ENCODE measurements at regions not wholly inside any gene's neighbourhood (a gene's known extent, or its start where the extent isn't known, plus 50 kb on each side); places are given as distances from the start of the nearest gene placed in this dataset.
"Not testable (repeated sequence)": the region's sequence is repeated elsewhere in the genome, so short reads cannot be mapped to it uniquely, and the experiment has no call there.

DNA sequence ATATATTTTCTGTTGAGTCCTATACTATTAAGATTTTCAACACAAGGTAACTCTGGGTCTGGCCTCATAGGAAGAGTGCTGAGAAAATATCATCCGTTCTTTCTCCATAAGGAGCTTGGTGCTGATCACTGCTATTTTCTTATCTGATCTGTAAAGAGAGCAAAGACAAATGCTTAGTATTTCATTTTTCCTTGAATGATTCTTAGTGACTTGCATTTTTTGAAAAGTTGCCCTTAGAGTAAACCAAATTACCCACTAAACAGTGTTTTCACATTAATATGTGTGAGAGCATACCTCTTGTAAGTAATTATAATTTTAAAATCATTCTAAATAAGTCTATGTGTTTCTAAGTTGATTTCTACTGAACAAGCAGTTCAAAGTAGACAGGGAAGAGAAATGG is 121.3 kb upstream of the CTSV start:
- Histone ChIP-seq H3K36me3 (no peaks in the 10 kb centered on the region), H3K9me3 (no peaks in the 10 kb centered on the region), H3K27me3 (no peaks in the 10 kb centered on the region), H3K4me3 (no peak overlapping the region), H3K27ac (no peak overlapping the region), H3K4me1 (ENCODE audit: insufficient read depth) (no peaks in the 10 kb centered on the region)
- WGBS, 3 donors = 68 to 84% (median 84%) methylated on average over 1 of the region's 1 CpG
- TF ChIP-seq, protein P1, sequence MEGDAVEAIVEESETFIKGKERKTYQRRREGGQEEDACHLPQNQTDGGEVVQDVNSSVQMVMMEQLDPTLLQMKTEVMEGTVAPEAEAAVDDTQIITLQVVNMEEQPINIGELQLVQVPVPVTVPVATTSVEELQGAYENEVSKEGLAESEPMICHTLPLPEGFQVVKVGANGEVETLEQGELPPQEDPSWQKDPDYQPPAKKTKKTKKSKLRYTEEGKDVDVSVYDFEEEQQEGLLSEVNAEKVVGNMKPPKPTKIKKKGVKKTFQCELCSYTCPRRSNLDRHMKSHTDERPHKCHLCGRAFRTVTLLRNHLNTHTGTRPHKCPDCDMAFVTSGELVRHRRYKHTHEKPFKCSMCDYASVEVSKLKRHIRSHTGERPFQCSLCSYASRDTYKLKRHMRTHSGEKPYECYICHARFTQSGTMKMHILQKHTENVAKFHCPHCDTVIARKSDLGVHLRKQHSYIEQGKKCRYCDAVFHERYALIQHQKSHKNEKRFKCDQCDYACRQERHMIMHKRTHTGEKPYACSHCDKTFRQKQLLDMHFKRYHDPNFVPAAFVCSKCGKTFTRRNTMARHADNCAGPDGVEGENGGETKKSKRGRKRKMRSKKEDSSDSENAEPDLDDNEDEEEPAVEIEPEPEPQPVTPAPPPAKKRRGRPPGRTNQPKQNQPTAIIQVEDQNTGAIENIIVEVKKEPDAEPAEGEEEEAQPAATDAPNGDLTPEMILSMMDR (IDR thresholded peaks at IDR 0.05) = no peak
- TF ChIP-seq EP300 (IDR thresholded peaks at IDR 0.05) = no peak
- no peak for TF ChIP-seq POLR2A (IDR thresholded peaks at IDR 0.05)
- intact Hi-C loops (cut with DNase I) = no loop called here
- no peak for DNase-seq

DNA sequence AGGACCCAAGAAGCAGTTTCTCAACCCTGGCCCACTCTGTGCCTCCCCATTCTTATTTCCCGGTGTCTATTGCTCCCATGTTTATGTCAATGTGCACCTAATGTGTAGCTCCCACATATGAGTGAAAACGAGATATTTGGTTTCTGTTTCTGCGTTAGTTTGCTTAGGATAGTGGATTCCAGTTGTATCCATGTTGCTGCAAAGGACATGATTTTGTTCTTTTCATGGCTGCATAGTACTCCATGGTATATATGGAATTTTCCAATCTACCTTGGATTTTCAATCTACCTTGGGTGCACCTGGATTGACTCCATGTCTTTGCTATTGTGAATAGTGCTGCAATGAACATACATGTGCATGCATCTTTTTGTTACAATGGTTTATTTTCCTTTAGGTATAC is 119.8 kb upstream of the CTSV start:
- 93 to 99% (median 93%) methylated on average over 3 of the region's 3 CpGs for WGBS, 3 donors

DNA sequence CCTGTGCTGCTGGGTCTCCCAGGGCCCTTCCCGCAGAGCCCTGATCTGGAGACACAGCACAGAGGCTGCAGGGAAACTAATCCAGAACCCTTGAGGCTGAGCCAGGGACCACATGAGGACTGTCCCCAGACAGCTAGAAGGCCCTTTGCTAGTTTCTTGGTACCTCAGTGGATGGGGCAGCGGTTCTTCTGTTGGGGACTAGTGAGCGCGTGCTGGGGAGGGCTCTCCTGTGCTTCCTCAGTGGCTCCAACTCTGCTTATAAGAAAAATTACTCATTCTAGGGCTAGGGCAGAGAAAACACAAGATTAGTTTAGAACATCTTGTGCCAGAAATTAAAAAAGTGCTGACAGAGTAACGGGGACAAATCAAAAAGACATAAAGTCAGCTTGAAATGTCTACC is 116.5 kb upstream of the CTSV start:
- WGBS, 3 donors = 89 to 97% (median 90%) methylated on average over 5 of the region's 5 CpGs
- H3K36me3 ChIP-seq; H3K4me1 ChIP-seq (ENCODE audit: insufficient read depth); H3K27me3 ChIP-seq; H3K9me3 ChIP-seq; DNase-seq; H3K4me3 ChIP-seq; intact Hi-C loops (cut with DNase I); H3K27ac ChIP-seq: not testable (repeated sequence)

More for the DNA sequence above, 119.8 kb upstream of the CTSV start:
- H3K4me3 ChIP-seq; H3K9me3 ChIP-seq; H3K27me3 ChIP-seq; DNase-seq; intact Hi-C loops (cut with DNase I); H3K4me1 ChIP-seq (ENCODE audit: insufficient read depth); H3K36me3 ChIP-seq; H3K27ac ChIP-seq: not testable (repeated sequence)

DNA sequence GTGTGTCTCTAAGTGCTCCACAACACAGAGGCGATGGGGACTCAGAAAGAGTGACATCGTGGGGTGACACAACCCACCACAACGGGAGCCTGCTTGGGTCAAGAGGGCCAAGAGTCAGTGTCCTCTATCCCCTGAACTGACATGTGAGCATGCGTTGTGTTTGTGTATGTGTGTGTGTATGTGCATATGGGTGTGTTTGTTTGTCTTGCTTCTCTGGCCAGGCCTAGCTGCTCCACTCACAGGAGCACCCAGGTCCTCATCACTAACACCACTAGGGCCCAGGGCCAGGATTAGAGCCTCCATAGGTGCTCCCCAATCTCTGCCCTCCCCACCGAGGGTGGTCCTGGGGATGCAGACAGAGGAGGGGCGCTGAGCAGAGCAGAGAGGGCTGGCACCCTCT is 115.0 kb upstream of the CTSV start:
- Histone ChIP-seq H3K27ac (no peak overlapping the region), H3K4me1 (ENCODE audit: insufficient read depth) (no peaks in the 10 kb centered on the region), H3K9me3 (no peaks in the 10 kb centered on the region), H3K36me3 (no peaks in the 10 kb centered on the region), H3K27me3 (no peaks in the 10 kb centered on the region), H3K4me3 (no peak overlapping the region)
- 94 to 96% (median 95%) methylated on average over 6 of the region's 6 CpGs for WGBS, 3 donors
- TF ChIP-seq, protein P1 (IDR thresholded peaks at IDR 0.05) = no peak
- TF ChIP-seq POLR2A (IDR thresholded peaks at IDR 0.05) (no peak), EP300 (IDR thresholded peaks at IDR 0.05) (no peak)
- intact Hi-C loops (cut with DNase I) = no loop called here
- DNase-seq = no peak

DNA sequence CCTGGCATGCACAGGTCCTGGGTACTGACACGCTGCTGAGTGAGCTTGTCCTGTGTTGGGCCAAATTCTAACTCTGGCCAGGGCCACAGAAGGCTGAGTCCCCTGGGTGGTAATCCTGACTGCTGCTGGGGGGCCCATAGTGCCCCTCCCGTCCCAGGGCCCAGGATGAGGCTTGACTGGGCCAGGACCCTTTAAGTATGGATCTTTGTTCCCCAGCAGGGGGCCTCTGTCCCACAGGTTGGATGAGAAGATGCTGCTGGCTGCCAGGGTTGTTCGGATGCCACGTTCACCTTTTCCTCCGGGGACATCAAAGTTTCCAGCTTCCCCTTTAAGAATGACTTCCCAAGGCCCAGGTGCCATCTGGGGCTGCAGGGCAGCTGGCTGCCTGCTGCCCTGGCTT is 114.2 kb upstream of the CTSV start:
- H3K9me3 ChIP-seq; intact Hi-C loops (cut with DNase I); DNase-seq; H3K27me3 ChIP-seq; H3K4me3 ChIP-seq; H3K36me3 ChIP-seq; H3K4me1 ChIP-seq (ENCODE audit: insufficient read depth); H3K27ac ChIP-seq: not testable (repeated sequence)
- 84 to 90% (median 87%) methylated on average over 5 of the region's 5 CpGs for WGBS, 3 donors

DNA sequence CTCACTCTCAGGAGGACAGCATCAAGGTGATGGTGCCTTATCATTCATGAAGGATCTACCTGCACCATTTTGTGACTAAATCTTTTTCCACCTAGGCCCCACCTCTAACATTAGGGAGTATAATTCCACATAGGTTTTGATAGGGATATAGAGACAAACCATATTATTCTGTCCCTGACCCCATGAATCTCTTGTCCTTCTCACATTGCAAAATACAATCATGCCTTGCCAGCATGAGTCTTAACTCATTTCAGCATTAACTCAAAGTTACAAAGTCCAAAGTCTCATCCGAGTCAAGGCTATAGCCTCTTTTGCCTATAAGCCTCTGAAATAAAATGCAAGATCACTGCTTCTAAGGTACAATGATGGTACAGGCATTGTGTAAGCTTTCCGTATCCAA is 111.5 kb upstream of the CTSV start:
- WGBS, 3 donors = 87 to 95% (median 90%) methylated on average over 2 of the region's 2 CpGs
- H3K27ac ChIP-seq; H3K4me3 ChIP-seq; H3K4me1 ChIP-seq (ENCODE audit: insufficient read depth); DNase-seq; H3K36me3 ChIP-seq; H3K9me3 ChIP-seq; intact Hi-C loops (cut with DNase I); H3K27me3 ChIP-seq: not testable (repeated sequence)

DNA sequence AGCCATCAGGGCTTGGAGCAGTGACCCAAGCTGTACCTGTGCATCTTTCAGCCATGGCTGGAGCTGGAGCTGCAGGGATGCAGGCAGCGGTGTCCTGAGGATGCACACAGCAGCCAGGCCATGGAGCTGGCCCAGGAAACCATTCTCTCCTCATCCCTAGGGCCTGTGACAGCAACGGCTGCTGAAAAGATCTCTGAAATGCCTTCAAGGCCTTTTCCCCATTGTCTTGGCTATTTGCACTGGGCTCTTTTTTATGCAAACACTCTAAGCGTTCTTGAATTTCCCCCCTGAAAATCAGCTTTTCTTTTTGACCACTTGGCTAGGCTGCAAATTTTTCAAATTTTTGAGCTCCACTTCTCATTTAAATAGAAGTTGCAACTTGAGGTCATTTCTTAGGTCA is 109.5 kb upstream of the CTSV start:
- H3K4me1 ChIP-seq (ENCODE audit: insufficient read depth); H3K9me3 ChIP-seq; H3K4me3 ChIP-seq; H3K27me3 ChIP-seq; DNase-seq; H3K36me3 ChIP-seq; H3K27ac ChIP-seq; intact Hi-C loops (cut with DNase I): not testable (repeated sequence)
- 67 to 77% (median 74%) methylated on average over 3 of the region's 3 CpGs for WGBS, 3 donors

DNA sequence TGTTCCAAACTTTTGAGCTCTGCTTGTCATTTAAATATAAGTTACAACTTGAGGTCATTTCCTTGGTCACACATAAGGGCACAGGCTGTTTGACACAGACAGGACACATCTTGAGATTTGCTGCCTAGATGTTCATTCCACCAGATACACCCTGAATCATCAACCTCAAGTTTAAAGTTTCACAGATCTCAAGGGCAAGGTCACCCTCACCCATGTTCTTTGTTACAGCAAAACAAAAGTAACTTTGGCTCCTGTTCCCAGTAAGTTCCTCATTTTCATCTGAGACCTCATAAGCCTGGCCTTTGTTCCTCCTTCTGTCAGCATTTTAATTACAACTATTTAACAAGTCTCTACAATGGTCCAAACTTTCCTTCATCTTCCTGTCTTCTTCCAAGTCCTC is 106.7 kb upstream of the CTSV start:
- H3K4me1 ChIP-seq (ENCODE audit: insufficient read depth); H3K9me3 ChIP-seq; H3K4me3 ChIP-seq; intact Hi-C loops (cut with DNase I); H3K36me3 ChIP-seq; DNase-seq; H3K27me3 ChIP-seq; H3K27ac ChIP-seq: not testable (repeated sequence)
